ENCODE measurements at regions not wholly inside any gene's neighbourhood (a gene's known extent, or its start where the extent isn't known, plus 50 kb on each side); places are given as distances from the start of the nearest gene placed in this dataset.

- no peak for TF ChIP-seq CTCF (IDR thresholded peaks at IDR 0.05)
- Histone ChIP-seq H3K4me3 (no peak overlapping the region), H3K9me3 (no peaks in the 10 kb centered on the region), H3K27me3 (no peaks in the 10 kb centered on the region), H3K36me3 (no peaks in the 10 kb centered on the region), H3K27ac (no peak overlapping the region), H3K4me1 (no peaks in the 10 kb centered on the region)
- DNase-seq (ENCODE audit: low spot score), result no peak
Observed at GRCh38 chr16:75837681-75838080, 111.4 kb upstream of the CPHXL start.

- TF ChIP-seq CTCF (IDR thresholded peaks at IDR 0.05), result no peak
- Histone ChIP-seq H3K4me3 (no peak overlapping the region), H3K4me1 (no peaks in the 10 kb centered on the region), H3K9me3 (no peaks in the 10 kb centered on the region), H3K27me3 (no peaks in the 10 kb centered on the region), H3K27ac (no peak overlapping the region), H3K36me3 (no peaks in the 10 kb centered on the region)
- DNase-seq (ENCODE audit: low spot score), result no peak
Observed at GRCh38 chr16:75841517-75841916, 115.2 kb upstream of the CPHXL start.

- DNase-seq (ENCODE audit: low spot score), result no peak
- Histone ChIP-seq H3K9me3 (no peaks in the 10 kb centered on the region), H3K4me3 (no peak overlapping the region), H3K36me3 (no peaks in the 10 kb centered on the region), H3K27me3 (no peaks in the 10 kb centered on the region), H3K4me1 (no peaks in the 10 kb centered on the region), H3K27ac (no peak overlapping the region)
- TF ChIP-seq CTCF (IDR thresholded peaks at IDR 0.05), result no peak
Observed at GRCh38 chr16:75847172-75847571, 120.9 kb upstream of the CPHXL start.

- no peaks in the 10 kb centered on the region for H3K27me3 ChIP-seq
- no peaks in the 10 kb centered on the region for H3K36me3 ChIP-seq
- H3K4me3 ChIP-seq, result no peak overlapping the region
- no peak overlapping the region for H3K27ac ChIP-seq
- TF ChIP-seq CTCF (IDR thresholded peaks at IDR 0.05), result no peak
- DNase-seq (ENCODE audit: low spot score), result no peak
- H3K4me1 ChIP-seq, result no peaks in the 10 kb centered on the region
- H3K9me3 ChIP-seq, result no peaks in the 10 kb centered on the region
Observed at GRCh38 chr16:75854152-75854551, 127.9 kb upstream of the CPHXL start.

- Histone ChIP-seq H3K9me3 (no peaks in the 10 kb centered on the region), H3K4me1 (no peaks in the 10 kb centered on the region), H3K27ac (no peak overlapping the region), H3K36me3 (no peaks in the 10 kb centered on the region), H3K27me3 (no peaks in the 10 kb centered on the region), H3K4me3 (no peak overlapping the region)
- DNase-seq (ENCODE audit: low spot score), result no peak
- TF ChIP-seq CTCF (IDR thresholded peaks at IDR 0.05), result no peak
Observed at GRCh38 chr16:75860326-75861053, 134.2 kb upstream of the CPHXL start.
